H1 (cell line): ENCODE measurements at regions not wholly inside any gene's neighbourhood (a gene's known extent, or its start where the extent isn't known, plus 50 kb on each side); places are given as distances from the start of the nearest gene placed in this dataset.

Experiments used
- CTCF ChIA-PET: fragments of 300-600 bp; sonication (Branson Sonifier 250); formaldehyde crosslinking; loops from one replicate; lab custom pipeline; 2021; ENCODE audit not compliant: partially characterized antibody; lab: Charles Lee
- POLR2A ChIA-PET: fragments of 300-600 bp; sonication (Branson Sonifier 250); formaldehyde crosslinking; loops from one replicate; lab custom pipeline; 2021; ENCODE audit warnings: inconsistent platforms; ENCODE audit not compliant: partially characterized antibody; lab: Charles Lee
- DNase-seq, 2 experiments: peaks; one replicate each; pipeline versions ENCODE4 v3.0.0 to v3.0.0-alpha.2; 2010 to 2022; ENCODE audit warnings: low spot score in 2 of 2, low read depth in 1 of 2, mixed read lengths in 1 of 2
- FAIRE-seq: peaks from 2 replicates; lab custom pipeline; 2011; peaks lifted over from hg19 to GRCh38; lab: Jason Lieb, UNC
- H2AFZ ChIP-seq: 2 replicates; pipeline ENCODE4 v1.8.1; 2012; ENCODE audit warnings: low read length, inconsistent platforms
- H2AK5ac ChIP-seq: 2 replicates; pipeline ENCODE4 v1.6.1; 2013; ENCODE audit warnings: low read depth, low read length
- H2BK120ac ChIP-seq: replicated peaks from 2 replicates; pipeline ENCODE3; 2013; ENCODE audit warnings: low read depth, low read length, inconsistent platforms
- H2BK12ac ChIP-seq: 2 replicates; pipeline ENCODE4 v1.6.1; 2013; ENCODE audit warnings: low read depth, low read length
- H2BK15ac ChIP-seq: 2 replicates; pipeline ENCODE4 v1.6.1; 2013; ENCODE audit warnings: low read length
- H2BK20ac ChIP-seq: 2 replicates; pipeline ENCODE4 v1.6.1; 2013; ENCODE audit warnings: low read length
- H2BK5ac ChIP-seq: 2 replicates; pipeline ENCODE4 v1.6.1; 2013; ENCODE audit warnings: low read depth, low read length
- H3K14ac ChIP-seq: 2 replicates; pipeline ENCODE4 v1.6.1; 2013; ENCODE audit warnings: inconsistent platforms; ENCODE audit not compliant: insufficient read length
- H3K18ac ChIP-seq: 2 replicates; pipeline ENCODE4 v1.6.1; 2013; ENCODE audit warnings: low read length; ENCODE audit errors: extremely low read depth
- H3K23ac ChIP-seq: 2 replicates; pipeline ENCODE4 v1.6.1; 2013; ENCODE audit warnings: inconsistent platforms; ENCODE audit not compliant: insufficient read length
- H3K23me2 ChIP-seq: 2 replicates; pipeline ENCODE4 v1.6.1; 2013; ENCODE audit warnings: low read depth, low read length
- H3K27ac ChIP-seq: 2 replicates; pipeline ENCODE4 v1.6.1; 2011; ENCODE audit warnings: low read depth, low read length, inconsistent platforms
- H3K27me3 ChIP-seq, 4 experiments: replicated peaks in 1 of 4; 1 replicate in 1 of 4; 2 replicates in 3 of 4; pipeline versions ENCODE4 v1.6.1 to v1.8.1; 2011 to 2013; ENCODE audit warnings: low read length in 3 of 4, mild to moderate bottlenecking in 3 of 4, inconsistent platforms in 2 of 4, mixed read lengths in 2 of 4, moderate library complexity in 1 of 4; ENCODE audit not compliant: control insufficient read depth in 3 of 4, insufficient read depth in 3 of 4; ENCODE audit errors: extremely low read depth in 1 of 4
- H3K36me3 ChIP-seq, 4 experiments: 2 replicates each; pipeline versions ENCODE4 v1.6.1 to v1.8.1; 2011 to 2013; ENCODE audit warnings: mild to moderate bottlenecking in 4 of 4, low read length in 3 of 4, moderate library complexity in 2 of 4, control low read depth in 1 of 4, inconsistent platforms in 1 of 4; ENCODE audit not compliant: insufficient read depth in 4 of 4, control insufficient read depth in 2 of 4
- H3K4ac ChIP-seq: replicated peaks from 2 replicates; pipeline ENCODE3; 2013; ENCODE audit warnings: low read length, low read depth, mixed read lengths, inconsistent platforms; ENCODE audit not compliant: insufficient read length
- H3K4me1 ChIP-seq, 4 experiments: replicated peaks in 1 of 4; 1 replicate in 1 of 4; 2 replicates in 3 of 4; pipeline versions ENCODE4 v1.6.1 to v1.8.1; 2011 to 2013; ENCODE audit warnings: low read length in 3 of 4, inconsistent platforms in 2 of 4, mixed read lengths in 1 of 4; ENCODE audit not compliant: insufficient read depth in 4 of 4, control insufficient read depth in 3 of 4
- H3K4me2 ChIP-seq, 2 experiments: 2 replicates each; pipeline versions ENCODE4 v1.6.1 to v1.8.1; 2011 to 2013; ENCODE audit warnings: low read depth in 2 of 2, low read length in 2 of 2, control low read depth in 1 of 2, inconsistent platforms in 1 of 2, mild to moderate bottlenecking in 1 of 2; ENCODE audit not compliant: insufficient read depth in 1 of 2
- H3K4me3 ChIP-seq, 4 experiments: fragments of 200-600, 300-600 bp in 1 of 4; sonication (generic), shearing (Covaris generic), sonication (Bioruptor Twin) in 1 of 4; 2 replicates each; pipeline versions ENCODE4 v1.5.1 to v1.8.1; 2011 to 2016; ENCODE audit warnings: low read length in 4 of 4, low read depth in 3 of 4, control low read depth in 2 of 4, inconsistent platforms in 2 of 4, mild to moderate bottlenecking in 2 of 4, mixed read lengths in 1 of 4, moderate library complexity in 1 of 4; ENCODE audit not compliant: insufficient read depth in 2 of 4; ENCODE audit errors: extremely low read depth in 1 of 4
- H3K56ac ChIP-seq: replicated peaks from 2 replicates; pipeline ENCODE3; 2013; ENCODE audit warnings: low read depth, mild to moderate bottlenecking, mixed read lengths, low read length, inconsistent platforms; ENCODE audit not compliant: insufficient read length
- H3K79me1 ChIP-seq: 2 replicates; pipeline ENCODE4 v1.6.1; 2013; ENCODE audit warnings: low read depth, low read length, control low read depth
- H3K79me2 ChIP-seq, 2 experiments: 2 replicates each; pipeline versions ENCODE4 v1.6.1 to v1.8.1; 2012 to 2013; ENCODE audit warnings: low read length in 2 of 2, mild to moderate bottlenecking in 2 of 2, inconsistent platforms in 1 of 2; ENCODE audit not compliant: insufficient read depth in 2 of 2, control insufficient read depth in 1 of 2
- H3K9ac ChIP-seq, 4 experiments: replicated peaks in 1 of 4; 1 replicate in 1 of 4; 2 replicates in 3 of 4; pipeline versions ENCODE4 v1.6.1 to v1.8.1; 2011 to 2013; ENCODE audit warnings: low read depth in 3 of 4, low read length in 3 of 4, control low read depth in 2 of 4, mild to moderate bottlenecking in 2 of 4, moderate library complexity in 2 of 4, inconsistent platforms in 1 of 4; ENCODE audit errors: extremely low read depth in 1 of 4
- H3K9me3 ChIP-seq, 2 experiments: 2 replicates each; pipeline versions ENCODE4 v1.6.1 to v1.8.1; 2012 to 2013; ENCODE audit warnings: mild to moderate bottlenecking in 2 of 2, moderate library complexity in 2 of 2, control low read depth in 1 of 2, inconsistent platforms in 1 of 2, low read depth in 1 of 2, low read length in 1 of 2, mixed read lengths in 1 of 2; ENCODE audit not compliant: insufficient read depth in 2 of 2
- H4K20me1 ChIP-seq, 2 experiments: replicated peaks in 1 of 2; 2 replicates each; pipeline versions ENCODE3 to v1.8.1; 2011 to 2013; ENCODE audit warnings: inconsistent platforms in 2 of 2, low read length in 2 of 2, mild to moderate bottlenecking in 1 of 2; ENCODE audit not compliant: insufficient read depth in 2 of 2, control insufficient read depth in 1 of 2
- H4K5ac ChIP-seq: 2 replicates; pipeline ENCODE4 v1.6.1; 2013; ENCODE audit warnings: low read length, low read depth, mixed read lengths, inconsistent platforms; ENCODE audit not compliant: insufficient read length
- H4K8ac ChIP-seq: 2 replicates; pipeline ENCODE4 v1.8.0; 2013; ENCODE audit warnings: mild to moderate bottlenecking, moderate library complexity, low read length, inconsistent platforms; ENCODE audit not compliant: insufficient read depth; ENCODE audit errors: extremely low read depth
- H4K91ac ChIP-seq: replicated peaks from 2 replicates; pipeline ENCODE3; 2013; ENCODE audit warnings: low read length, mixed read lengths, inconsistent platforms; ENCODE audit not compliant: insufficient read length
- ATF2 ChIP-seq: IDR thresholded peaks from 2 replicates; pipeline ENCODE4 v1.6.1; 2012; ENCODE audit warnings: low read length, inconsistent platforms
- CHD2 ChIP-seq: IDR thresholded peaks from 2 replicates; pipeline ENCODE4 v1.6.1; 2012; ENCODE audit warnings: low read length, improper control_type of control experiment
- CREB1 ChIP-seq: IDR thresholded peaks from 2 replicates; pipeline ENCODE4 v1.6.1; 2012; ENCODE audit warnings: inconsistent platforms
- HDAC6 ChIP-seq: IDR thresholded peaks from one replicate; pipeline ENCODE4 v1.7.1; 2012; ENCODE audit warnings: low read depth, mild to moderate bottlenecking, inconsistent platforms, low read length, moderate library complexity
- JUND ChIP-seq: IDR thresholded peaks from 2 replicates; pipeline ENCODE4 v1.6.1; 2011; ENCODE audit warnings: mild to moderate bottlenecking, improper control_type of control experiment, low read length
- KDM5A ChIP-seq: fragments of 200-600 bp; IDR thresholded peaks from 2 replicates; pipeline ENCODE4 v1.7.1; 2012; ENCODE audit warnings: mild to moderate bottlenecking, low read length, inconsistent platforms, mixed read lengths
- POLR2AphosphoS5 ChIP-seq: IDR thresholded peaks from 2 replicates; pipeline ENCODE4 v1.6.1; 2011; ENCODE audit warnings: low read depth, low read length
- SIN3A ChIP-seq, 2 experiments: IDR thresholded peaks in 1 of 2; conservative IDR thresholded peaks in 1 of 2; 2 replicates each; pipeline ENCODE4 v1.6.1; 2011 to 2012; ENCODE audit warnings: low read length in 2 of 2, improper control_type of control experiment in 1 of 2, low read depth in 1 of 2, mild to moderate bottlenecking in 1 of 2
- SUZ12 ChIP-seq: fragments of 200-600 bp; sonication (generic); IDR thresholded peaks from 2 replicates; pipeline ENCODE4 v1.6.1; 2012; ENCODE audit warnings: mild to moderate bottlenecking, inconsistent platforms, low read length, moderate library complexity, mixed read lengths
- WGBS, 2 experiments: shearing (Covaris generic) in 1 of 2; methylation state at CpG; one replicate each; pipeline versions ENCODE4 v1.1.6 to v1.1.7; 2013 to 2015; ENCODE audit warnings: low lambda C conversion rate in 2 of 2, mixed read lengths in 2 of 2, inconsistent platforms in 1 of 2, low coverage in 1 of 2, missing lambda C conversion rate in 1 of 2; ENCODE audit not compliant: insufficient replicate concordance in 2 of 2, insufficient coverage in 1 of 2, insufficient read length in 1 of 2; ENCODE audit errors: extremely low coverage in 1 of 2, missing lambda C conversion rate in 1 of 2; 5-methylcytosine and 5-hydroxymethylcytosine counted together

GRCh38 chr6:63509652-63510352 is 62.5 kb upstream of the LOC128125822 start:
- Histone ChIP-seq H4K5ac (no peak overlapping the region), H2AFZ (peak overlapping the region; percentile 28; the same call in 1 of the 2 replicates), H2AK5ac (no peak overlapping the region), H2BK5ac (no peak overlapping the region), H3K18ac (no peak overlapping the region), H3K4me1 (no peaks in the 10 kb centered on the region), H2BK120ac (no peak overlapping the region), H4K91ac (no peak overlapping the region), H2BK12ac (no peak overlapping the region), H3K4me2 (no peak overlapping the region), H2BK20ac (no peak overlapping the region), H2BK15ac (no peak overlapping the region), H3K79me2 (no peaks in the 10 kb centered on the region), H3K23me2 (no peaks in the 10 kb centered on the region), H3K27ac (no peak overlapping the region), H4K20me1 (peaks cover 0 to 1% of the 10 kb centered on the region in 2 experiments), H4K8ac (no peak overlapping the region), H3K4me3 (no peak overlapping the region), H3K9me3 (no peaks in the 10 kb centered on the region), H3K27me3 (no peaks in the 10 kb centered on the region), H3K9ac (no peak overlapping the region), H3K14ac (no peak overlapping the region), H3K79me1 (no peaks in the 10 kb centered on the region), H3K23ac (no peak overlapping the region), H3K36me3 (no peaks in the 10 kb centered on the region), H3K4ac (no peak overlapping the region), H3K56ac (no peak overlapping the region)
- TF ChIP-seq KDM5A, result no peak
- no peak for TF ChIP-seq SUZ12
- no peak for TF ChIP-seq POLR2AphosphoS5
- TF ChIP-seq CHD2, result no peak
- TF ChIP-seq CREB1, result no peak
- TF ChIP-seq ATF2, result no peak
- no peak for TF ChIP-seq HDAC6
- no peak for TF ChIP-seq SIN3A (conservative IDR thresholded peaks at IDR 0.05 in 1 of 2, IDR thresholded peaks at IDR 0.05 in 1 of 2; ENCODE audit: low read depth in 1 of 2, low read length in 2 of 2)
- no peak for TF ChIP-seq JUND
- POLR2A ChIA-PET, result no interaction called here
- FAIRE-seq (no peak), DNase-seq (no peak)
- WGBS, 2 experiments, result 91% methylated on average over 7 of the region's 7 CpGs; no CpG with 5 or more reads in 1 of the 2 experiments
- CTCF ChIA-PET, result interaction anchor here (0.8 to 2.3 kb wide), 5 partner anchors 13 to 214 kb away, joined by 3 to 7 read pairs (median 5); no protein-coding TSS in a partner anchor
